Immature natural killer cell (primary cell): ENCODE measurements at regions not wholly inside any gene's neighbourhood (a gene's known extent, or its start where the extent isn't known, plus 50 kb on each side); places are given as distances from the start of the nearest gene placed in this dataset.

Experiments used
- DNase-seq, 3 donors: peaks; one replicate each; pipeline ENCODE4 v3.0.0; 2022; ENCODE audit warnings: mixed read lengths in 1 of 3
- H3K27ac Mint-ChIP-seq, 6 donors: one replicate each; pipeline ENCODE4 v1.8.0; 2020; ENCODE audit warnings: mixed read lengths in 6 of 6, mild to moderate bottlenecking in 5 of 6, inconsistent platforms in 4 of 6, moderate library complexity in 3 of 6
- H3K27me3 Mint-ChIP-seq, 3 donors: one replicate each; pipeline ENCODE4 v1.8.0; 2020 to 2021; ENCODE audit warnings: low read depth in 3 of 3, mild to moderate bottlenecking in 3 of 3, mixed read lengths in 3 of 3, moderate library complexity in 3 of 3, inconsistent platforms in 1 of 3
- H3K36me3 Mint-ChIP-seq, 3 donors: one replicate each; pipeline ENCODE4 v1.8.0; 2020; ENCODE audit warnings: mixed read lengths in 3 of 3, inconsistent platforms in 2 of 3, mild to moderate bottlenecking in 2 of 3
- H3K4me1 Mint-ChIP-seq, 2 donors: one replicate each; pipeline ENCODE4 v1.8.0; 2020; ENCODE audit warnings: inconsistent platforms in 2 of 2, mild to moderate bottlenecking in 2 of 2, mixed read lengths in 2 of 2, moderate library complexity in 1 of 2
- H3K4me3 Mint-ChIP-seq, 5 donors: one replicate each; pipeline ENCODE4 v1.8.0; 2020; ENCODE audit warnings: mild to moderate bottlenecking in 5 of 5, mixed read lengths in 5 of 5, inconsistent platforms in 3 of 5, moderate library complexity in 3 of 5
- H3K9me3 Mint-ChIP-seq, 6 donors: one replicate each; pipeline ENCODE4 v1.8.0; 2020; ENCODE audit warnings: mild to moderate bottlenecking in 6 of 6, mixed read lengths in 6 of 6, inconsistent platforms in 4 of 6, moderate library complexity in 3 of 6

DNA sequence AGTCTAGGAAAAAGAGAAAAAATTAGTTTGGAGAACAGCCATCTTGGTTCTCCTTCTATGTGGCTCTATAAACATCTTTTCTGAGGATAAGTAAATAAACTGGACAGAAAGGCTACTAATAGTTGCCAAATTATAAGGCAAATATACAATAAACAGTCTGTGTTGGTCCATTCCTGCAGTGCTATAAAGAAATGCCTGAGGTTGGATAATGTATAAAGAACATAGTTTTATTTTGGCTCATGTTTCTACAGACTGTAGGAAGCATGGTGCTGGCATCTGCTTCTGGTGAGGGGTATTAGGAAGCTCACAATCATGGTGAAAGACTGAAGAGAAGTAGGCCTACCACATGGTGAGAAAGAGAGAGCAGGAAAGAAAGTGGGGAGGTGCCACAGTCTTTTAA, 209.7 kb downstream of the MACC1 start:
- H3K27me3 Mint-ChIP-seq, result no peaks in the 10 kb centered on the region
- no peaks in the 10 kb centered on the region for H3K36me3 Mint-ChIP-seq
- no peaks in the 10 kb centered on the region for H3K4me1 Mint-ChIP-seq
- no peak overlapping the region for H3K4me3 Mint-ChIP-seq
- H3K9me3 Mint-ChIP-seq, result peaks cover 3 to 26% (median 5%) of the 10 kb centered on the region in 6 donors
- H3K27ac Mint-ChIP-seq, result no peak overlapping the region
- no peak for DNase-seq

GRCh38 chr7:20005081-20005480, 212.1 kb downstream of the MACC1 start:
- no peak overlapping the region for H3K27ac Mint-ChIP-seq
- H3K4me1 Mint-ChIP-seq, result no peaks in the 10 kb centered on the region
- DNase-seq, result no peak
- no peaks in the 10 kb centered on the region for H3K27me3 Mint-ChIP-seq
- no peaks in the 10 kb centered on the region for H3K36me3 Mint-ChIP-seq
- H3K4me3 Mint-ChIP-seq, result no peak overlapping the region
- H3K9me3 Mint-ChIP-seq, result peaks cover 0 to 30% (median 5%) of the 10 kb centered on the region in 6 donors

DNA sequence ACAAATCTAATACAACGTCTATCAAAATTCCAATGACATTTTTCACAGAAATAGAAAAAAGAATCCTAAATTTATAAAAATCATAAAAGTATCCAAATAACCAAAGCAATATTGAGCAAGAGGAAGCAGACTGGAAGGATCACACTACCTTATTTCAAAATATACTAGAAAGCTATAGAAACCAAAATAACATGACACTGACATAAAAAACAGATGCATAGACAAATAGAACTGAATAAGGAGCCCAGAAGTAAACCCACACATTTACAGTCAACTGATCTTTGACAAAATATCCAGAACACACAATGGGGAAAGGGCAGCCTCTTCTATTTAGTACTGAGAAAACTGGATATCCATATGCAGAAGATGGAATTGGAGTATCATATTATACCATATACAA, 217.5 kb downstream of the MACC1 start:
- Mint-ChIP-seq H3K36me3 (no peaks in the 10 kb centered on the region), H3K9me3 (peaks cover 0 to 16% (median 2%) of the 10 kb centered on the region in 6 donors), H3K4me1 (no peaks in the 10 kb centered on the region), H3K4me3 (no peak overlapping the region), H3K27ac (no peak overlapping the region), H3K27me3 (peaks cover 0 to 2% (median 0%) of the 10 kb centered on the region in 3 donors)
- DNase-seq, result no peak

DNA sequence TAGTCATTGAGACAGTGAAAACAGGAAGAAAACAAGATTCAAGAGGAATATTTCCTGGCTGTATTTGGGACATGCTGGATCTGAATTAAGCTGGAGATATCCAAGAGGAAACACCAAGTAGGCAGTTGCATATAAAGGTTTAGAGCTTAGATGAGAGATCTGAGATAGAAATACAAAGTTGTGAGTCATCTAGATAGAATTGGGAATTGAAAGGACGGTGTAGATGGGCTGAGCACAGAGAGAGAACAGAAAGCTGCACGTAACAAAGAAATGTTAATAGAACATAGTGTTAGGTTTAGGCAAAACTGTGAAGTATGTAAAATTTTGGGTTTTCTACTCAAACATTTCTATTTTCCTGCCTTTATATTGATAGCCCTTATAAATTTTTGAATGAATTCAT, 218.5 kb upstream of the TMEM196 start:
- DNase-seq, result no peak
- H3K27me3 Mint-ChIP-seq, result peaks cover 0 to 3% (median 0%) of the 10 kb centered on the region in 3 donors
- no peaks in the 10 kb centered on the region for H3K4me1 Mint-ChIP-seq
- H3K36me3 Mint-ChIP-seq, result no peaks in the 10 kb centered on the region
- H3K4me3 Mint-ChIP-seq, result no peak overlapping the region
- H3K9me3 Mint-ChIP-seq, result peaks cover 2 to 18% (median 9%) of the 10 kb centered on the region in 6 donors
- H3K27ac Mint-ChIP-seq, result no peak overlapping the region

DNA sequence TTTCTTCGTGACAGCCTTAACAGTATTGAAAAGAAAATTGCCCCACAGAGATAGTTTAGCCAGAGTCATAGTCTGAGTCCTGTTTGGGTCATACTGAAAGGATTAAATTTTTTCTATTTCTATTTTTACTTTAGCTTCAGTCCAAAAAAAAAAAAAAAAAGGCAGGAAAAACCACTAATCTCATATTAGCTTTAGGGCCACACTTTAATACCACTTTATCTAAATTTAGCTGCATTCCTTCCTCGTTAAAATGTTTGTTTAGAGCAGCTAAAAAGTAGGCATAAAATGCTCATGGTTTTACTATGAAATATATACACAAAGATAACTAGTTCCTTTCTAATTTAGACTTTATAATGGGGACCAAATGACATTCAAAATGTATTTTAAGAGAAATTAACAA, 216.5 kb upstream of the TMEM196 start:
- Mint-ChIP-seq H3K27ac (no peak overlapping the region), H3K4me3 (no peak overlapping the region), H3K36me3 (peaks cover 0 to 4% (median 0%) of the 10 kb centered on the region in 3 donors), H3K27me3 (peaks cover 0 to 1% (median 0%) of the 10 kb centered on the region in 3 donors), H3K9me3 (peaks cover 4 to 14% (median 11%) of the 10 kb centered on the region in 6 donors), H3K4me1 (no peaks in the 10 kb centered on the region)
- DNase-seq, result no peak

- H3K27ac Mint-ChIP-seq, result no peak overlapping the region
- no peaks in the 10 kb centered on the region for H3K4me1 Mint-ChIP-seq
- H3K36me3 Mint-ChIP-seq, result peaks cover 0 to 4% (median 0%) of the 10 kb centered on the region in 3 donors
- H3K4me3 Mint-ChIP-seq, result no peak overlapping the region
- DNase-seq, result no peak
- H3K9me3 Mint-ChIP-seq, result peaks cover 4 to 14% (median 10%) of the 10 kb centered on the region in 6 donors
- no peaks in the 10 kb centered on the region for H3K27me3 Mint-ChIP-seq
Measured at GRCh38 chr7:19988860-19989259, 215.4 kb upstream of the TMEM196 start.

- peaks cover 0 to 17% (median 5%) of the 10 kb centered on the region in 6 donors for H3K9me3 Mint-ChIP-seq
- no peaks in the 10 kb centered on the region for H3K4me1 Mint-ChIP-seq
- H3K27ac Mint-ChIP-seq, result no peak overlapping the region
- H3K4me3 Mint-ChIP-seq, result no peak overlapping the region
- no peak for DNase-seq
- peaks cover 0 to 3% (median 0%) of the 10 kb centered on the region in 3 donors for H3K27me3 Mint-ChIP-seq
- H3K36me3 Mint-ChIP-seq, result peaks cover 0 to 4% (median 0%) of the 10 kb centered on the region in 3 donors
Measured at GRCh38 chr7:19984231-19984632, 210.8 kb upstream of the TMEM196 start.

- peaks cover 0 to 3% (median 0%) of the 10 kb centered on the region in 3 donors for H3K27me3 Mint-ChIP-seq
- H3K27ac Mint-ChIP-seq, result no peak overlapping the region
- no peak overlapping the region for H3K4me3 Mint-ChIP-seq
- no peaks in the 10 kb centered on the region for H3K4me1 Mint-ChIP-seq
- no peak for DNase-seq
- H3K36me3 Mint-ChIP-seq, result peaks cover 0 to 4% (median 0%) of the 10 kb centered on the region in 3 donors
- H3K9me3 Mint-ChIP-seq, result peaks cover 0 to 22% (median 4%) of the 10 kb centered on the region in 6 donors
Measured at GRCh38 chr7:19982841-19983835, 209.7 kb upstream of the TMEM196 start.

GRCh38 chr7:19973581-19973980, 200.2 kb upstream of the TMEM196 start:
- H3K27ac Mint-ChIP-seq, result no peak overlapping the region
- DNase-seq, result no peak
- H3K4me3 Mint-ChIP-seq, result no peak overlapping the region
- H3K36me3 Mint-ChIP-seq, result no peaks in the 10 kb centered on the region
- no peaks in the 10 kb centered on the region for H3K4me1 Mint-ChIP-seq
- peaks cover 3 to 27% (median 8%) of the 10 kb centered on the region in 6 donors for H3K9me3 Mint-ChIP-seq
- H3K27me3 Mint-ChIP-seq, result peaks cover 0 to 5% (median 0%) of the 10 kb centered on the region in 3 donors

- H3K27me3 Mint-ChIP-seq, result peaks cover 0 to 5% (median 0%) of the 10 kb centered on the region in 3 donors
- no peak overlapping the region for H3K27ac Mint-ChIP-seq
- no peaks in the 10 kb centered on the region for H3K36me3 Mint-ChIP-seq
- no peak for DNase-seq
- no peak overlapping the region for H3K4me3 Mint-ChIP-seq
- peaks cover 3 to 23% (median 8%) of the 10 kb centered on the region in 6 donors for H3K9me3 Mint-ChIP-seq
- no peaks in the 10 kb centered on the region for H3K4me1 Mint-ChIP-seq
Measured at GRCh38 chr7:19972876-19973275, 199.5 kb upstream of the TMEM196 start.

DNA sequence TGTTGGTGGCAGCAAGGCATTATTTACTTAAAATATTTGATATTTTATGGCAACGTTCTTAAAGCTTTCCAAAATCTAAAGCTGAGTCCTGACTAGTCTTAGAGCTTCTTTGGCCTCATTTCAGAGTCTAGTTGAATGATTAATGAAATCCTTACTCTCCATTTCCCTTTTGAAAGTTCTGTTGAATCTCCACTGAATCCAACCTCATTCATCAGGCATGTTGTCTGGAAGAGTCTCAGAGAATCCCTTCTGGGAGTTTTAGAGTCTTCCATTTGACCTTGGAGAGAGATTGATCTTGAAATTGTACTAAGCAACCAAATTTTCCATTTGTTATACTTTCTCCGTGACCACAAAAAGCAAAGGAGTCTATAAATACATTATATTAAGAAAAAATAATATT, 198.5 kb upstream of the TMEM196 start:
- DNase-seq, result no peak
- peaks cover 0 to 5% (median 0%) of the 10 kb centered on the region in 3 donors for H3K27me3 Mint-ChIP-seq

DNA sequence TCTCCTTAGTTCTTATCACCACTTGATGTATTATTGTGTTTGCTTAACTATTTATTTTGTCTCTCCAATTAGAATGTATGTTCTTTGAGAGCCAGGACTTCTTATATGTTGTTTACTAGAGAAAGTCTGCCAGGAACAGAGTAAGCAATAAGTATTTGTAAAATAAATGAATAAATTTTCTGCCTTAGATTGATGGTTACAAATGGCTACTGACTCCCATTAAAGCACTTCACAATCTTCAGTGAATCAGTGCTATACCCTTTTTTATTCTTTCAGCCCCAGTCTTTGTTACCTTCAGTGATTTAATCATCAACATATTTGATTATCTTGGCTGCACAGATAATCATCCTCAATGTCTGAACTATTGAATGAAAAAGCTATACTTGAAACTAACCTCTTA, 197.1 kb upstream of the TMEM196 start:
- H3K4me1 Mint-ChIP-seq, result no peaks in the 10 kb centered on the region
- H3K4me3 Mint-ChIP-seq, result no peak overlapping the region
- DNase-seq, result no peak

More for the DNA sequence above, 198.5 kb upstream of the TMEM196 start:
- H3K4me1 Mint-ChIP-seq, result no peaks in the 10 kb centered on the region
- no peak overlapping the region for H3K27ac Mint-ChIP-seq
- no peaks in the 10 kb centered on the region for H3K36me3 Mint-ChIP-seq
- H3K4me3 Mint-ChIP-seq, result no peak overlapping the region
- peaks cover 3 to 23% (median 8%) of the 10 kb centered on the region in 6 donors for H3K9me3 Mint-ChIP-seq

GRCh38 chr7:19969859-19970493, 196.6 kb upstream of the TMEM196 start:
- no peak for DNase-seq
- Mint-ChIP-seq H3K36me3 (no peaks in the 10 kb centered on the region), H3K27me3 (peaks cover 0 to 5% (median 0%) of the 10 kb centered on the region in 3 donors), H3K4me3 (no peak overlapping the region), H3K9me3 (peaks cover 0 to 23% (median 4%) of the 10 kb centered on the region in 6 donors), H3K4me1 (no peaks in the 10 kb centered on the region), H3K27ac (no peak overlapping the region)

More for the DNA sequence above, 197.1 kb upstream of the TMEM196 start:
- H3K9me3 Mint-ChIP-seq, result peaks cover 0 to 23% (median 5%) of the 10 kb centered on the region in 6 donors
- no peak overlapping the region for H3K27ac Mint-ChIP-seq
- peaks cover 0 to 5% (median 0%) of the 10 kb centered on the region in 3 donors for H3K27me3 Mint-ChIP-seq
- H3K36me3 Mint-ChIP-seq, result no peaks in the 10 kb centered on the region

DNA sequence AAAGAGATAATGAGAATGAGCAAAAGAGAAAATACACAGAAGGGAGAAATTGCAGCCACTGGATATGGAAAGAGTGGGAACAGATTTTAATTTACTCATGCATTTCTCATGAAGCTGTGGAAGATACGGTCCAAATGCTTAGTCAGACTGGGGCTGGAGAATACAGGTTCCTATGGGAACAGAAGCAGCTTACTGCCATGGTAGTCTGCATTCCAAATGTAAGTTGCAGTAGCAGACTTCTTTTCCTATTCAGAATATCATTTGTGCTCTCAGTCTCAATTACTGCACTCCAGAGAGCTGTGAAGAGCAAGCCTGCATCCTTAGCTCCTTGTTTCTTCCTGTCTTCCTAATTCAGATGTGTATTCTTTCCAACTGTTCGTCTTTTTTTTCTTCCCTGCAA, 190.8 kb upstream of the TMEM196 start:
- Mint-ChIP-seq H3K4me1 (no peaks in the 10 kb centered on the region), H3K4me3 (no peak overlapping the region), H3K36me3 (no peaks in the 10 kb centered on the region), H3K9me3 (peaks cover 0 to 8% (median under 1%) of the 10 kb centered on the region in 6 donors), H3K27me3 (no peaks in the 10 kb centered on the region), H3K27ac (no peak overlapping the region)
- no peak for DNase-seq
